ENCODE measurements at regions not wholly inside any gene's neighbourhood (a gene's known extent, or its start where the extent isn't known, plus 50 kb on each side); places are given as distances from the start of the nearest gene placed in this dataset.
"Not testable (repeated sequence)": the region's sequence is repeated elsewhere in the genome, so short reads cannot be mapped to it uniquely, and the experiment has no call there.

DNA sequence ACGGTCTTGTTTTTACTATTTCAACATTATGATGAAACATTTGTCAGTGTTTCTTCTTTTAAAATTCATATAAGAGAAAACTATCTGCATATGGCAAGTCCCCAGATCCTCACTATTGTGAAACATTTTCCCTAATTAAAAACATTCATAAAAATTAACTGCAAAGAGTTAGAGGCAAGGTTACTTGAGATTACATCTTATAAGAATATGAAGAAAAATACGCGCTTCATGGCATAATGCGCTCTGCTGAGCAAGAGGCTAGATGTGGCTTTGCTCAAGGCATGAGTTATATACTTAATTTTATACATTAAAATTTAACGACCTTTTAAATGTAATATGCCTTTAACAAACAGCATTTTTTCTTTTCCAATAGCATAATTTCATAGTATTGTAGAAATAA, 166.4 kb upstream of the RPRM start:
- H3K27ac Mint-ChIP-seq (ENCODE audit: unreplicated experiment), result no peak overlapping the region
- no peaks in the 10 kb centered on the region for H3K9me3 Mint-ChIP-seq (ENCODE audit: unreplicated experiment)
- TF ChIP-seq, protein P1, sequence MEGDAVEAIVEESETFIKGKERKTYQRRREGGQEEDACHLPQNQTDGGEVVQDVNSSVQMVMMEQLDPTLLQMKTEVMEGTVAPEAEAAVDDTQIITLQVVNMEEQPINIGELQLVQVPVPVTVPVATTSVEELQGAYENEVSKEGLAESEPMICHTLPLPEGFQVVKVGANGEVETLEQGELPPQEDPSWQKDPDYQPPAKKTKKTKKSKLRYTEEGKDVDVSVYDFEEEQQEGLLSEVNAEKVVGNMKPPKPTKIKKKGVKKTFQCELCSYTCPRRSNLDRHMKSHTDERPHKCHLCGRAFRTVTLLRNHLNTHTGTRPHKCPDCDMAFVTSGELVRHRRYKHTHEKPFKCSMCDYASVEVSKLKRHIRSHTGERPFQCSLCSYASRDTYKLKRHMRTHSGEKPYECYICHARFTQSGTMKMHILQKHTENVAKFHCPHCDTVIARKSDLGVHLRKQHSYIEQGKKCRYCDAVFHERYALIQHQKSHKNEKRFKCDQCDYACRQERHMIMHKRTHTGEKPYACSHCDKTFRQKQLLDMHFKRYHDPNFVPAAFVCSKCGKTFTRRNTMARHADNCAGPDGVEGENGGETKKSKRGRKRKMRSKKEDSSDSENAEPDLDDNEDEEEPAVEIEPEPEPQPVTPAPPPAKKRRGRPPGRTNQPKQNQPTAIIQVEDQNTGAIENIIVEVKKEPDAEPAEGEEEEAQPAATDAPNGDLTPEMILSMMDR (IDR thresholded peaks at IDR 0.05; ENCODE audit: unreplicated experiment), result no peak
- no peak overlapping the region for H3K4me3 Mint-ChIP-seq (ENCODE audit: unreplicated experiment)
- no peaks in the 10 kb centered on the region for H3K27me3 Mint-ChIP-seq (ENCODE audit: unreplicated experiment)
- H3K36me3 Mint-ChIP-seq (ENCODE audit: low read depth, unreplicated experiment), result no peaks in the 10 kb centered on the region
- no peak for DNase-seq (ENCODE audit: low spot score)
- H3K4me1 Mint-ChIP-seq (ENCODE audit: unreplicated experiment), result no peaks in the 10 kb centered on the region

- no peaks in the 10 kb centered on the region for H3K36me3 Mint-ChIP-seq (ENCODE audit: low read depth, unreplicated experiment)
- H3K4me1 Mint-ChIP-seq (ENCODE audit: unreplicated experiment), result no peaks in the 10 kb centered on the region
- no peak overlapping the region for H3K4me3 Mint-ChIP-seq (ENCODE audit: unreplicated experiment)
- H3K27ac Mint-ChIP-seq (ENCODE audit: unreplicated experiment), result no peak overlapping the region
- H3K27me3 Mint-ChIP-seq (ENCODE audit: unreplicated experiment), result no peaks in the 10 kb centered on the region
- no peak for DNase-seq (ENCODE audit: low spot score)
- TF ChIP-seq, protein P1 (IDR thresholded peaks at IDR 0.05; ENCODE audit: unreplicated experiment), result no peak
- H3K9me3 Mint-ChIP-seq (ENCODE audit: unreplicated experiment), result no peaks in the 10 kb centered on the region
These were observed 167.0 kb upstream of the RPRM start for GRCh38 chr2:153645599-153645998.

GRCh38 chr2:153657651-153658050, 179.1 kb upstream of the RPRM start:
- H3K27me3 Mint-ChIP-seq (ENCODE audit: unreplicated experiment), result peaks cover 1% of the 10 kb centered on the region
- H3K4me1 Mint-ChIP-seq (ENCODE audit: unreplicated experiment), result no peaks in the 10 kb centered on the region
- no peaks in the 10 kb centered on the region for H3K36me3 Mint-ChIP-seq (ENCODE audit: low read depth, unreplicated experiment)
- H3K9me3 Mint-ChIP-seq (ENCODE audit: unreplicated experiment), result no peaks in the 10 kb centered on the region
- H3K4me3 Mint-ChIP-seq (ENCODE audit: unreplicated experiment), result no peak overlapping the region
- no peak for DNase-seq (ENCODE audit: low spot score)
- TF ChIP-seq, protein P1 (IDR thresholded peaks at IDR 0.05; ENCODE audit: unreplicated experiment), result no peak
- H3K27ac Mint-ChIP-seq (ENCODE audit: unreplicated experiment), result no peak overlapping the region

GRCh38 chr2:153661801-153662200, 183.2 kb upstream of the RPRM start:
- Mint-ChIP-seq H3K4me3 (ENCODE audit: unreplicated experiment) (no peak overlapping the region), H3K9me3 (ENCODE audit: unreplicated experiment) (peaks cover 5% of the 10 kb centered on the region), H3K27me3 (ENCODE audit: unreplicated experiment) (peaks cover 1% of the 10 kb centered on the region), H3K27ac (ENCODE audit: unreplicated experiment) (no peak overlapping the region), H3K4me1 (ENCODE audit: unreplicated experiment) (no peaks in the 10 kb centered on the region), H3K36me3 (ENCODE audit: low read depth, unreplicated experiment) (no peaks in the 10 kb centered on the region)
- DNase-seq (ENCODE audit: low spot score), result no peak
- TF ChIP-seq, protein P1 (IDR thresholded peaks at IDR 0.05; ENCODE audit: unreplicated experiment), result no peak

GRCh38 chr2:153663371-153663770, 184.8 kb upstream of the RPRM start:
- H3K4me1 Mint-ChIP-seq (ENCODE audit: unreplicated experiment), result no peaks in the 10 kb centered on the region
- H3K36me3 Mint-ChIP-seq (ENCODE audit: low read depth, unreplicated experiment), result no peaks in the 10 kb centered on the region
- peaks cover 5% of the 10 kb centered on the region for H3K9me3 Mint-ChIP-seq (ENCODE audit: unreplicated experiment)
- H3K27me3 Mint-ChIP-seq (ENCODE audit: unreplicated experiment), result no peaks in the 10 kb centered on the region
- H3K27ac Mint-ChIP-seq (ENCODE audit: unreplicated experiment), result no peak overlapping the region
- no peak overlapping the region for H3K4me3 Mint-ChIP-seq (ENCODE audit: unreplicated experiment)
- TF ChIP-seq, protein P1 (IDR thresholded peaks at IDR 0.05; ENCODE audit: unreplicated experiment), result no peak
- no peak for DNase-seq (ENCODE audit: low spot score)

GRCh38 chr2:153664009-153664408, 185.4 kb upstream of the RPRM start:
- H3K9me3 Mint-ChIP-seq (ENCODE audit: unreplicated experiment); H3K27me3 Mint-ChIP-seq (ENCODE audit: unreplicated experiment); H3K36me3 Mint-ChIP-seq (ENCODE audit: low read depth, unreplicated experiment); H3K4me3 Mint-ChIP-seq (ENCODE audit: unreplicated experiment); H3K27ac Mint-ChIP-seq (ENCODE audit: unreplicated experiment); DNase-seq (ENCODE audit: low spot score); H3K4me1 Mint-ChIP-seq (ENCODE audit: unreplicated experiment): not testable (repeated sequence)
